ENCODE measurements at regions not wholly inside any gene's neighbourhood (a gene's known extent, or its start where the extent isn't known, plus 50 kb on each side); places are given as distances from the start of the nearest gene placed in this dataset.

DNA sequence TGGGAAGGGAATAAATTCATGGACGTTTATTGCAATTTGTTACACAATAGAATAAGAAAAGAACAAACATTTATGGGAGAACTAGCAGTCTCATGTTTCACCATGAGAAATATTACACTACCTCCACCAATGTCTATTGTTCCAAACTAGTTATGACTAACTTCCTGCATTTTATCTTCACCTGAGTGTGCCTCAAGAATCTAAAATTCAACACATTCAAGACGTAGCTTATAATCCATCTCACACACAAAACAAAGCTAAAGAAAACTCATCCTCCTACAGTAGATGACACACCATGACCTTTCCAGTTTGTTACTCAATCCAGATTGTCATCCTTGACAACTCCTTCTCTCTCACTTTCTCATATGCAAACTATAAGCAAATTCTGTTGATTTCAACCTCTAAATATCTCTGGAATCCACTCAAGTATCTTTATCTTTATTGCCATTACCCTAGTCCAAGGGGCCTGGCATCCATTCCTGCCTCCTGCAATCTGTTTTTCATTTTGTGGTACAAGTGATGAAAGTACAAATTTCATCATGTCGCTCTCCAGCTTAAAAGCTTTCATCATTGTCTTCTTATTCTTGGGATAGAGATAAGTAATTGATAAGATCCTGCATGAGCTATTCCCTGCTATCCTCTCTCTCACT, 229.9 kb downstream of the NR2F2 start:
- TF ChIP-seq SP1 (IDR thresholded peaks at IDR 0.05) (no peak), CTBP1 (IDR thresholded peaks at IDR 0.05; ENCODE audit: borderline replicate concordance) (no peak), BHLHE40 (IDR thresholded peaks at IDR 0.05; ENCODE audit: borderline replicate concordance) (no peak), LEF1 (IDR thresholded peaks at IDR 0.05; ENCODE audit: borderline replicate concordance) (no peak)

Data from HEK293T (cell line).